Heart left ventricle (tissue), 16 donors: ENCODE measurements at regions not wholly inside any gene's neighbourhood (a gene's known extent, or its start where the extent isn't known, plus 50 kb on each side); places are given as distances from the start of the nearest gene placed in this dataset.

Experiments
- ATAC-seq, 4 donors: fragments of 200-7000 bp; cut with Tn5 transposase; one replicate each; pipeline ENCODE4 v1.9.1; 2020 to 2022; ENCODE audit warnings: moderate library complexity in 4 of 4, mild to moderate bottlenecking in 3 of 4, moderate number of reproducible peaks in 1 of 4
- DNase-seq, 5 donors: peaks; one replicate each; pipeline ENCODE4 v3.0.0-alpha.2; 2020
- H3K27ac ChIP-seq, 12 donors: fragments of 200-600 bp; sonication (generic) in 4 of 12; one replicate each; pipeline versions ENCODE4 v1.5.0 to v1.8.0; 2016 to 2022; ENCODE audit warnings: mild to moderate bottlenecking in 2 of 12
- H3K27me3 ChIP-seq, 9 donors: fragments of 200-600 bp; sonication (generic) in 2 of 9; one replicate each; pipeline versions ENCODE4 v1.5.1 to v1.8.0; 2016 to 2022; ENCODE audit warnings: mild to moderate bottlenecking in 3 of 9
- H3K36me3 ChIP-seq, 9 donors: fragments of 200-600 bp; sonication (generic) in 2 of 9; one replicate each; pipeline versions ENCODE4 v1.5.0 to v1.8.0; 2018 to 2022; ENCODE audit warnings: mild to moderate bottlenecking in 2 of 9
- H3K4me1 ChIP-seq, 12 donors: fragments of 200-600 bp; sonication (generic) in 4 of 12; one replicate each; pipeline versions ENCODE4 v1.5.0 to v1.8.0; 2016 to 2022; ENCODE audit warnings: mild to moderate bottlenecking in 3 of 12
- H3K4me3 ChIP-seq, 12 donors: fragments of 200-600 bp; sonication (generic) in 4 of 12; one replicate each; pipeline versions ENCODE4 v1.5.0 to v1.8.0; 2017 to 2022; ENCODE audit warnings: mild to moderate bottlenecking in 9 of 12, moderate library complexity in 4 of 12
- H3K9me3 ChIP-seq, 12 donors: fragments of 200-600 bp; sonication (generic) in 4 of 12; one replicate each; pipeline versions ENCODE4 v1.5.0 to v1.8.0; 2016 to 2022; ENCODE audit warnings: mild to moderate bottlenecking in 1 of 12
- CTCF ChIP-seq, 12 donors: fragments of 200-600 bp; sonication (generic) in 4 of 12; IDR thresholded peaks; one replicate each; pipeline versions ENCODE4 v1.5.0 to v1.8.0; 2018 to 2022; ENCODE audit warnings: antibody characterized with exemption in 12 of 12, mild to moderate bottlenecking in 5 of 12
- POLR2A ChIP-seq, 2 donors: fragments of 450-650 bp; IDR thresholded peaks; one replicate each; pipeline ENCODE4 v1.6.1; 2017; ENCODE audit warnings: antibody characterized with exemption in 2 of 2, mild to moderate bottlenecking in 2 of 2, moderate library complexity in 2 of 2
- WGBS, 4 donors: extraction: QIAGEN DNeasy Blood & Tissue Kit in 2 of 4; methylation state at CpG; one replicate each; pipeline versions ENCODE4 v1.1.5 to v1.1.7; 2013 to 2018; 5-methylcytosine and 5-hydroxymethylcytosine counted together
- intact Hi-C, 10 donors: fragments of 100-400 bp; cut with DNase I; formaldehyde crosslinking; loops; one replicate each; pipeline versions ENCODE4 v1.11.1 to v1.14.2; 2022
- donor health status: ischemic (EF 13 %, LVEDD 7.1; RV severe dilation, severe dysfunction).
- donor health status: healthy with polysubstance abuse.
- donor health status: DM: no; HTN: yes; CAD: no.
- donor health status: DM: no; HTN: no; CAD: no.
- donor health status: ischemic (EF 25% LVEDD 6.9; RV normal size, moderate dysfunction).
- donor health status: ischemic (EF 25% LVEDD 5.7; RV mildly dilated, moderate dysfunction).
- donor health status: healthy.
- donor health status: DM: yes; HTN: yes; CAD: no.
- donor health status: ischemic (EF 35%, LVEDD 5.7; RV mildly dilated, moderate dysfunction).
- donor health status: nonischemic (EF 11% LVEDD 7.7; RV severe dilation, severe dysfunction).
- donor health status: DM: yes; HTN: yes; CAD: no.
- donor health status: PGD.
- donor health status: ischemic (EF 29% LVEDD 5.4; RV normal size, mild dysfunction).
- donor health status: nonischemic (EF 23%, LVEDD 6.1; RV moderate dilation, normal function).

- Histone ChIP-seq H3K9me3 (no peaks in the 10 kb centered on the region), H3K36me3 (no peaks in the 10 kb centered on the region), H3K4me3 (no peak overlapping the region), H3K4me1 (peaks cover 0 to 4% (median 0%) of the 10 kb centered on the region in 12 donors), H3K27ac (no peak overlapping the region), H3K27me3 (peaks cover 0 to 21% (median 3%) of the 10 kb centered on the region in 9 donors)
- DNase-seq (no peak), ATAC-seq (no peak)
- 0 to 93% (median 72%) methylated on average over 1 of the region's 1 CpG for WGBS, 4 donors
- TF ChIP-seq POLR2A (IDR thresholded peaks at IDR 0.05) (no peak), CTCF (IDR thresholded peaks at IDR 0.05) (no peak)
- intact Hi-C loops, result no loop called here
Observed at GRCh38 chr15:60254416-60254815, 143.4 kb downstream of the ANXA2 start.

- Histone ChIP-seq H3K27me3 (peaks cover 0 to 27% (median 3%) of the 10 kb centered on the region in 9 donors), H3K27ac (no peak overlapping the region), H3K4me1 (peaks cover 0 to 4% (median 0%) of the 10 kb centered on the region in 12 donors), H3K4me3 (no peak overlapping the region), H3K9me3 (no peaks in the 10 kb centered on the region), H3K36me3 (no peaks in the 10 kb centered on the region)
- intact Hi-C loops, result no loop called here
- no peak for DNase-seq
- WGBS, 4 donors, result 49 to 62% (median 55%) methylated on average over 2 of the region's 2 CpGs
- TF ChIP-seq POLR2A (IDR thresholded peaks at IDR 0.05) (no peak), CTCF (IDR thresholded peaks at IDR 0.05) (no peak)
- no peak for ATAC-seq
Observed at GRCh38 chr15:60255390-60255789, 142.4 kb downstream of the ANXA2 start.

GRCh38 chr15:60257591-60258159, 140.1 kb downstream of the ANXA2 start:
- Histone ChIP-seq H3K4me3 (no peak overlapping the region), H3K27me3 (peaks cover 0 to 23% (median under 1%) of the 10 kb centered on the region in 9 donors), H3K36me3 (no peaks in the 10 kb centered on the region), H3K27ac (no peak overlapping the region), H3K9me3 (no peaks in the 10 kb centered on the region), H3K4me1 (peaks cover 0 to 4% (median 0%) of the 10 kb centered on the region in 12 donors)
- TF ChIP-seq POLR2A (IDR thresholded peaks at IDR 0.05), result no peak
- TF ChIP-seq CTCF (IDR thresholded peaks at IDR 0.05), result no peak
- intact Hi-C loops, result no loop called here
- 70 to 83% (median 75%) methylated on average over 5 of the region's 5 CpGs for WGBS, 4 donors
- ATAC-seq (no peak), DNase-seq (no peak)

GRCh38 chr15:60259469-60259868, 138.3 kb downstream of the ANXA2 start:
- DNase-seq, result no peak
- H3K27ac ChIP-seq, result no peak overlapping the region
- no peak for TF ChIP-seq CTCF (IDR thresholded peaks at IDR 0.05)
- no peak for TF ChIP-seq POLR2A (IDR thresholded peaks at IDR 0.05)
- no peak overlapping the region for H3K4me3 ChIP-seq
- 74 to 88% (median 82%) methylated on average over 1 of the region's 1 CpG for whole genome bisulfite sequencing, 4 donors
- H3K36me3 ChIP-seq, result no peaks in the 10 kb centered on the region
- intact Hi-C loops, result no loop called here
- no peak for ATAC-seq
- peaks cover 0 to 4% (median 0%) of the 10 kb centered on the region in 12 donors for H3K4me1 ChIP-seq
- H3K9me3 ChIP-seq, result no peaks in the 10 kb centered on the region
- H3K27me3 ChIP-seq, result peaks cover 0 to 25% (median 3%) of the 10 kb centered on the region in 9 donors
